OCI-LY1 (cell line): ENCODE measurements at regions not wholly inside any gene's neighbourhood (a gene's known extent, or its start where the extent isn't known, plus 50 kb on each side); places are given as distances from the start of the nearest gene placed in this dataset.

Source experiments
- H2AFZ ChIP-seq: fragments of 200-600 bp; sonication (generic), shearing (Covaris generic); 2 replicates; pipeline ENCODE4 v1.6.0; 2014; ENCODE audit warnings: antibody characterized with exemption, mild to moderate bottlenecking, low read length
- H3F3A ChIP-seq: fragments of 200-600 bp; sonication (generic), shearing (Covaris generic); 2 replicates; pipeline ENCODE4 v1.6.0; 2014; ENCODE audit warnings: mild to moderate bottlenecking, antibody characterized with exemption, low read length, moderate library complexity; ENCODE audit not compliant: insufficient read depth
- H3K27ac ChIP-seq: fragments of 200-600 bp; sonication (generic); 2 replicates; pipeline ENCODE4 v1.5.1; 2014; ENCODE audit warnings: low read length, mixed run types, mild to moderate bottlenecking, low read depth; ENCODE audit not compliant: poor library complexity, severe bottlenecking
- H3K27me3 ChIP-seq: fragments of 200-600 bp; sonication (generic); 2 replicates; pipeline ENCODE4 v1.6.0; 2014; ENCODE audit warnings: antibody characterized with exemption, mild to moderate bottlenecking, low read length, moderate library complexity; ENCODE audit not compliant: insufficient read depth
- H3K36me3 ChIP-seq: fragments of 200-600 bp; sonication (generic); 2 replicates; pipeline ENCODE4 v1.6.1; 2014; ENCODE audit warnings: mild to moderate bottlenecking, antibody characterized with exemption, low read length, moderate library complexity, mixed read lengths; ENCODE audit not compliant: insufficient read depth
- H3K4me1 ChIP-seq: fragments of 200-600 bp; sonication (generic); 2 replicates; pipeline ENCODE4 v1.5.1; 2014; ENCODE audit warnings: mild to moderate bottlenecking, low read length, moderate library complexity; ENCODE audit not compliant: insufficient read depth, severe bottlenecking
- H3K4me2 ChIP-seq: fragments of 200-600 bp; sonication (generic), shearing (Covaris generic); 2 replicates; pipeline ENCODE4 v1.6.1; 2014; ENCODE audit warnings: low read length
- H3K4me3 ChIP-seq: fragments of 200-600 bp; sonication (generic); 2 replicates; pipeline ENCODE4 v1.5.1; 2014; ENCODE audit warnings: low read length, low read depth, mild to moderate bottlenecking, mixed read lengths; ENCODE audit not compliant: poor library complexity, severe bottlenecking
- H3K79me2 ChIP-seq: fragments of 200-600 bp; shearing (Covaris generic); 2 replicates; pipeline ENCODE4 v1.6.1; 2016; ENCODE audit warnings: mixed run types, low read length, mixed read lengths; ENCODE audit not compliant: insufficient read depth
- H3K9ac ChIP-seq: fragments of 200-600 bp; sonication (generic), shearing (Covaris generic); 2 replicates; pipeline ENCODE4 v1.6.1; 2014; ENCODE audit warnings: mild to moderate bottlenecking, low read length, mixed read lengths
- H3K9me2 ChIP-seq: fragments of 200-600 bp; sonication (generic), shearing (Covaris generic); 2 replicates; pipeline ENCODE4 v1.6.1; 2014; ENCODE audit warnings: low read depth, mild to moderate bottlenecking, low read length, mixed read lengths
- H3K9me3 ChIP-seq: fragments of 200-600 bp; shearing (Covaris generic); 2 replicates; pipeline ENCODE4 v1.6.1; 2014; ENCODE audit warnings: low read length, mixed read lengths
- H4K20me1 ChIP-seq: fragments of 200-600 bp; sonication (generic), shearing (Covaris generic); 2 replicates; pipeline ENCODE4 v1.6.0; 2016; ENCODE audit warnings: mild to moderate bottlenecking, low read length; ENCODE audit not compliant: insufficient read depth
- EZH2 ChIP-seq: fragments of 200-600 bp; sonication (generic), shearing (Covaris generic); IDR thresholded peaks from 2 replicates; pipeline ENCODE4 v1.8.0; 2017; ENCODE audit warnings: borderline replicate concordance, mixed run types, mild to moderate bottlenecking, antibody characterized with exemption, low read length, moderate library complexity, mixed read lengths
- TF ChIP-seq, protein P1 (sequence below): fragments of 200-600 bp; sonication (generic), shearing (Covaris generic); IDR thresholded peaks from 2 replicates; pipeline ENCODE4 v1.5.1; 2017; ENCODE audit warnings: mild to moderate bottlenecking, antibody characterized with exemption, low read length, moderate library complexity, mixed read lengths

DNA sequence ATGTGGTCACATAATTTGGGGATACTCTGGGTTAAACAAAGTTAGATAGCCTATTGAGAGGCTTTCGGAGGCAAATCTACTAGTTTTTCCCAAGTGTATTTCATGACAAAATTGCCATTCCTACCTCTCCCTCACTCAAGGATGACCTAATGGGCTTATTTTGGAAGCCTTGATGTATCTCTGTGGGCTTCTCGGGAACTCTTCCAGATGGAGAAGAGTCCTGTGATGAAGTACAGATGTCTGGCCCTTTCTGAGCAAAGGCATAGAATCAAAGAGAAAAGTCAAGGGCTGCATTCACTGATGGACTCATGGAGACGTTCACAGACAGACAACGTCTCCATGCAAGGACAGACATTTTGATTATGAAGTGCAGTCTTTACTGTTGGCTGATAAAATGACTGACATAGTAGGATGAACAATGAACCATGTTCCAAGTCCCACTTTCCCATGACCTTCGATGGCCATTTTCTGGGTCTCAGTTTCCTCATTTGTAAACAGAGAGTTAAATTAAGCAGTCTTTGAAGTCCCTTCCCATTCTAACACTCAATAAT, 347.2 kb upstream of the CD180 start:
- H3K4me2 ChIP-seq: no peak overlapping the region
- H3K27ac ChIP-seq: no peak overlapping the region
- H3K27me3 ChIP-seq: no peaks in the 10 kb centered on the region
- TF ChIP-seq EZH2: no peak
- TF ChIP-seq, protein P1, sequence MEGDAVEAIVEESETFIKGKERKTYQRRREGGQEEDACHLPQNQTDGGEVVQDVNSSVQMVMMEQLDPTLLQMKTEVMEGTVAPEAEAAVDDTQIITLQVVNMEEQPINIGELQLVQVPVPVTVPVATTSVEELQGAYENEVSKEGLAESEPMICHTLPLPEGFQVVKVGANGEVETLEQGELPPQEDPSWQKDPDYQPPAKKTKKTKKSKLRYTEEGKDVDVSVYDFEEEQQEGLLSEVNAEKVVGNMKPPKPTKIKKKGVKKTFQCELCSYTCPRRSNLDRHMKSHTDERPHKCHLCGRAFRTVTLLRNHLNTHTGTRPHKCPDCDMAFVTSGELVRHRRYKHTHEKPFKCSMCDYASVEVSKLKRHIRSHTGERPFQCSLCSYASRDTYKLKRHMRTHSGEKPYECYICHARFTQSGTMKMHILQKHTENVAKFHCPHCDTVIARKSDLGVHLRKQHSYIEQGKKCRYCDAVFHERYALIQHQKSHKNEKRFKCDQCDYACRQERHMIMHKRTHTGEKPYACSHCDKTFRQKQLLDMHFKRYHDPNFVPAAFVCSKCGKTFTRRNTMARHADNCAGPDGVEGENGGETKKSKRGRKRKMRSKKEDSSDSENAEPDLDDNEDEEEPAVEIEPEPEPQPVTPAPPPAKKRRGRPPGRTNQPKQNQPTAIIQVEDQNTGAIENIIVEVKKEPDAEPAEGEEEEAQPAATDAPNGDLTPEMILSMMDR: no peak
- no peaks in the 10 kb centered on the region for H4K20me1 ChIP-seq
- H3K9me2 ChIP-seq: no peaks in the 10 kb centered on the region
- no peaks in the 10 kb centered on the region for H3K36me3 ChIP-seq
- H3K79me2 ChIP-seq: no peaks in the 10 kb centered on the region
- no peak overlapping the region for H3K4me3 ChIP-seq
- H2AFZ ChIP-seq: no peak overlapping the region
- H3K9me3 ChIP-seq: no peaks in the 10 kb centered on the region
- no peak overlapping the region for H3K9ac ChIP-seq
- H3F3A ChIP-seq: no peaks in the 10 kb centered on the region
- H3K4me1 ChIP-seq: no peaks in the 10 kb centered on the region

DNA sequence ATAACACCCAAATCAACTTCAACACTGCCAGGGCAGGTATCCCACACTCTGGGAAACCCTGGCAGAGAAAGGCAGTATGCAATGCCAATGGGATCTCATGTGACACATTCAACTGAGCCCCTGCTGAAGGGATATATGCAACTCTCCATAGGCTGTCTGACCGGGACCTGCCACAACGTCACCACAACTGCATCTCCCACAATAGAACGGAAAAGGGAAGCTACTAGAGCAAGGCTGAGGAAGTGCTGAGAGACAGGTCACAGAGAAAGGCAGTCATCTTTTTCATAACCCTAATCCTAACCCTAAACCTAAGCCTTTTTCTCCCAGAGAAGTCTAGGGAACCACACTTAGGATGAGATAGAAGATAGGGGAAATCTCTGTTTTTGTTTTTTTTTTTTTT, 345.9 kb upstream of the CD180 start:
- Histone ChIP-seq H3K4me1 (no peaks in the 10 kb centered on the region), H3K27ac (no peak overlapping the region), H4K20me1 (no peaks in the 10 kb centered on the region), H3K27me3 (no peaks in the 10 kb centered on the region), H3K4me2 (no peak overlapping the region), H2AFZ (no peak overlapping the region), H3K9me2 (no peaks in the 10 kb centered on the region), H3K79me2 (no peaks in the 10 kb centered on the region), H3F3A (no peaks in the 10 kb centered on the region), H3K9ac (no peak overlapping the region), H3K36me3 (no peaks in the 10 kb centered on the region), H3K4me3 (no peak overlapping the region), H3K9me3 (no peaks in the 10 kb centered on the region)
- TF ChIP-seq, protein P1: no peak
- TF ChIP-seq EZH2: no peak

DNA sequence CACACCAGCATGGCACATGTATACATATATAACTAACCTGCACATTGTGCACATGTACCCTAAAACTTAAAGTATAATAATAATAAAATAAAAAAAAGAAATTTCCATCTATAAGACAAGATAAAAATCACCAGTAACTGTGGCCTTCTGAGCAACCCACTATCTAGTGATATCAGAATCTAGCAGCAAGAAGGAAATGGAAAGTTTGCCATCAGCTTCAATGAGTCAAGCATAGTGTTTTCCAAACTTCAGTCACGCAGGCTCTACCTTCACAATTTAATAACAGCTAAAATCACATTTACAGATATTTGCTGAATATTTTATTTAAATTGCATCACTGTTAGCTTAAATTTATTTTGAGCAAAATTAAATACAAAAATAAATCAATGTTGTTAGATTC, 345.3 kb upstream of the CD180 start:
- Histone ChIP-seq H2AFZ (no peak overlapping the region), H3F3A (no peaks in the 10 kb centered on the region), H3K27ac (no peak overlapping the region), H3K9me2 (no peaks in the 10 kb centered on the region), H3K4me1 (no peaks in the 10 kb centered on the region), H3K79me2 (no peaks in the 10 kb centered on the region), H3K4me3 (no peak overlapping the region), H4K20me1 (no peaks in the 10 kb centered on the region), H3K36me3 (no peaks in the 10 kb centered on the region), H3K27me3 (no peaks in the 10 kb centered on the region), H3K9me3 (no peaks in the 10 kb centered on the region), H3K4me2 (no peak overlapping the region), H3K9ac (no peak overlapping the region)
- TF ChIP-seq EZH2: no peak
- TF ChIP-seq, protein P1: no peak
